Stimulated activated CD4-positive, alpha-beta T cell treated with anti-CD3 and anti-CD28 coated beads, Interleukin-1b, Interleukin-23, amount 100 ng/mL, for 24 hours (primary cell): ENCODE measurements at regions not wholly inside any gene's neighbourhood (a gene's known extent, or its start where the extent isn't known, plus 50 kb on each side); places are given as distances from the start of the nearest gene placed in this dataset.

Experiments
- DNase-seq, 4 experiments: peaks; one replicate each; pipeline ENCODE4 v3.0.0-alpha.2; 2020; ENCODE audit warnings: low read depth in 4 of 4, low spot score in 1 of 4

DNA sequence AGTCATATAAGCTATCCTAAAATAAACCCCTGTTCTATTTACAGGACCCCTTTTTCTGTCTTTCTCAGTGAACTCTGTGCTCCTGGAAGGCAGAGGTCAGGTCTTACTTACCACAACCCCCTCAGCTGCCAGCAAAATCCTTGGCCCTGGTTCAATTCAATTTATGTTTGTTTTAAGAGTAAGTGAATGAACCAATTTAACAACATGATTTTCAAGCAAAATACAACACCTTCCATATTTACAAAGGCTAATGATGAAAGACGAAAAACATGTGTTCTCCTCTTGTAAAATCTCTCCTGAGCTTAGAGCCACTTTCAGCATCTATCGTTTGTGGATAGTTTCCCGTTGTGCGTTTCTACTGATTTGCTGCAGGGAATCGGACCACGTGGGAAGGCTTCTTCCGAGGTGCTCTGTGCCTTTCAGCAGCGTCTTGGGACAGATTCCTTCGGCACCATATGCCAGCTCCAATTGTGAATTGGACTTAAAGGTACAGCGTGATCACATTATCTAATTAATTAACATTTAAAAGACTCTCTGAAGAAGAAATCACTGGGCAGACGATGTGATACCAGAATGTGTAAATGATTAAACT, 411.7 kb downstream of the IRS2 start:
- no peak for DNase-seq

DNA sequence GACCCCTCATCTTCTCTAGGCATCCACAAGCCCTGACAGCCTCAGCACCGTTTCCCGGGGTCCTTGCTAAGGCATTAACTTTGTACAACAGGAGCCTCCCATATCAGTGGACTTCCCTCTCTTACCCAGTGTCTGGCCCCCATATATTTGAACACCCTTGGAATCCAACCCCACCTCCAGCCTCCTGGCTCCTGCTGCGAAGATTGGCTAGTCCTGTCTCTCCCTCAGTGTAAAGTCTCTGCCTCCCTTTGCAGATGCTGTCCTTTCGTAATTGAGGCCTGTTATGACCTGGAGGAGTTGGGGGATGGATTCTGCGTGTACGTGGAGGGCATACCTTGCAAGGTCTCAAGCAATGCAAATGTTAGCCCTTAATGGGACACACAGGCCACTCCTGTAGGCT, 413.7 kb downstream of the IRS2 start:
- no peak for DNase-seq

DNA sequence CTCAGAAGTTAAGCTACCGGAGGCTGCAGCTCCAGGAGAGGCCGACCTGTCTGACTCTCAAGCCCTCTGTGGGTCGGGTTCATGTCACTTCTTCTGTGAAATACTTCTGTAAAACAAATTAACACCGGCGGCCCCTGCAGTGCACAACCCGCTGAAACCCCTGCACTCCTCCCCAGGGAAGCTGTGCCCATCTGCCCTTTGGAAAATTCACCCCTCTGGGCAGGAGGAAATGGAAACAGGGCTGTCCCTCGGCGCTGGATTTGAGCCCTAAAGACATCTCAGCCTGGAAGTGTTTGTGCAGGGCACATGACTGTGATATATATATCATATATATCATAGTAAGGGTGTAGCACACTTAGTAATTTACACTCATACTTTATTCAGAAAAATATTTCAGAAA, 415.3 kb downstream of the IRS2 start:
- DNase-seq = no peak

DNA sequence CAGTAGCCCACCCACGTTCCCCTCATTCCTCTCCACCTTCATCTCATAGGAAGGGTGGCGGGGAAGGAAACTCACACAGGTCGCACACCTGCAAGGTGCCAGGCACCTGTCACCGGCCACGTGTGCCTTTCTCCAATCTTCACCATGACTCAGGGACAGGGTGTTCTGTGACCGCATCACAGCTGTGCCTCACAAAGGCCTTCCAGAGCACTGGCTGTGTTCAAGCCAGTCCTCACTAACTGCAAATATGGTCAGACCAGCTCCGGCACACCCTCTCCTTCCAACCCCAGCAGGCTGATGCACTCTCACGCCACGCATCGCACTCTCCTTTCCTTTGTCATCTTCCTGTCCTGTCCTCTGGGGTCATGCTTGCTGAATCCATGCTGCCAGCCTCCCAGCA, 415.9 kb downstream of the IRS2 start:
- no peak for DNase-seq

DNA sequence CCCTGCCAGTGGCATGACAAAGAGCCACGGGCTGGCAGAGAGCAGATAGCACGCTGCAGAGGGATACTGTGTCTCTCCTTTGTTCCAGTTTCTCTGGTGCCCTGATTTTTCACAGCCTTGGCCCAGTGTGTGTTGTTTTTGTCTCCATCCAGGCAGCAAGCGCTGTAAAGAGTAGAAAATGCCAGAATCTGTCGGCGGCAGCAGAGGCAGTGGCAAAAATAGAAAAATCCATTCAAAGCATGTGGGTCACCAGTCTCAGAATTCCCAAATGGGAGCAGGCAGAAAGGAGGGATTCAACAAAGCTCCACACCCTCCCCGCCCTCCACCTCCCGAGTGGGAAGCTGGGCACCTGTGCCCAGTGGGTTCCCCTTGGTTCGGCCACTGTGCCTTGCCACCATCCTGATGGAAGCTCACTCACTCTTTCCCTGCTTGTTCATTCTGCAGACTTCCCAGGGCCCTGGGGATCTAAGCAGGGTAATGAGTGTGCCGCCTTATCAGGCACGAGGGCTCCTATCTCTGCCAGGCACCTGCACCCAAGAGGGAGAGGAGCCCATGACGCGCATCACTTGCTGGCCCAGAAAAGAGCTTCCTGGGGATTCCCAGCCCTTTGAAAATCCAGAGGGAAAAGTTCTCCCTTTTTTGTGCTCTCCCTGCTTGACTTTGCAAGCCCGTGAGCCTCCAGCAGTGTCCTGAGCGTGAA, 416.9 kb downstream of the IRS2 start:
- DNase-seq = no peak

DNA sequence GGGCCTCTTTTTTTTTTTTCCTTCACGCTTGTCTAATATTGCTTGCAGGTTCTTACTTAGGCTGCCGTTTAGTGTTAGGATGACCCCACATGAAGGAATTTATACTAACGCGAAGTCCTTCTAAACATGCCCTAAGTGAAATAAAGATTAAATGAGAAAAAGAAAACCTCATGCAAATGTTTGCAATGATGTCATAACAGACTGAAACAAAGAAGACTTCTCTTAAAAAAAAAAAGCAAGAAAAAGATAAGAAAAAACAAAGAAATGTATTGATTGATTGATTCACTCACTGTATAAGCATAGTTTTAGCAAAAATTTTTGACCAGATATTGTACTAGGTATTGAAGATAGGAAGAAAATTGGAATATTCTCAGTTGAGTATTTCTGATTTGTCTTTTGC, 418.2 kb downstream of the IRS2 start:
- no peak for DNase-seq

DNA sequence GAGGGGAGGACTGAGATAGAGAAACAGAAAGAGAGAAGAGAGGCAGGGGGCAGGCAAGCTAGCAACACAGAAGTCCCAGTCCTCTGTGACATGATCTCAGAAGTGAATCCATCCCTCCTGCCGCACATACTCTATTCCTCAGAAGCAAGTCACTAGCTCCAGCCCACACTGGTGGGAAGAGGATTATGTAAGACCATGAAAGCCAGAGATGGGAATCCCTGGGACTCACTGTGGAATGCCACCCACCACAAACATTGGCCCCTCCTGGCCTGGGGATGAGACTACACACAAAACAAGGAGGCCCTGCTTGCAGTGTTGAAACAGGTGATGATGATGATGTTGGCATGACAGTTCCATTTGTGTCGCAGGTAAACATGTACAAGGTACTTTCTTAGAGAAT, 419.9 kb downstream of the IRS2 start:
- no peak for DNase-seq

DNA sequence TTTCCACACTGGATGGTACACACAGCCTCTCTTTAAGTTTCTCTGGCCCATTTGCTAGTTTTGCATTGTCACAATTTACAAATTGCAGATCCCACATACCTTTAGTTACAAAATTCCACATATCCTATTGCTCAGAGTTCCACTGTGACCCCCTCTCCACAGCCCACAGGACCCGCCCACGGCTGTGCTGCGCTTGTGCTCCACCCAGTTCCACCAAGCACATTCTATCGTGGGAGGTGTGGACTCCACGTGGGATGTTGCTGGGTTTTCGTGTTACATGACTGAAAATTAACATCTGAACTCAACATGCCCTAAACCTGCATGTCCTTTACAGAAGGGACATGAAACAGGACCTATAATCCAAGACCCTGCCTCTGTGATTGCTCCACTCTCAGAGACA, 423.0 kb downstream of the IRS2 start:
- no peak for DNase-seq

DNA sequence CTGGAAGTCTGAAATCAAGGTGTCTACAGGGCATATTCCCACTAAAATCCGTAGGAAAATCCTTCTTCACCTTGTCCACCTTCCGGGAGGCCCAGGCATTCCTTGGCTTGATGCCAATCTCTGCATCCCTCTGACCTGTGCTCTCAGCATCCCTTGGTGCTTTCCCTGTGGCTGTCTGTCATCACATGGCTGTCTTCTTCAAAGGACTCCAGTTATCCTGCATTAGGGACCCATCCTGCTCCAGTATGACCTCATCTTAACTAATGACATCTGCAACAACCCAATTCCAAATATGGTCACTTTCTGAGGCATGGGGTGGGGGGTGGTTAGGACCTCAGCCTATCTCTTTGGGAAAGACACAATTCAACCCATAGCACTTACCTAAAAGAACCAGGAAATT, 423.8 kb downstream of the IRS2 start:
- DNase-seq = no peak

DNA sequence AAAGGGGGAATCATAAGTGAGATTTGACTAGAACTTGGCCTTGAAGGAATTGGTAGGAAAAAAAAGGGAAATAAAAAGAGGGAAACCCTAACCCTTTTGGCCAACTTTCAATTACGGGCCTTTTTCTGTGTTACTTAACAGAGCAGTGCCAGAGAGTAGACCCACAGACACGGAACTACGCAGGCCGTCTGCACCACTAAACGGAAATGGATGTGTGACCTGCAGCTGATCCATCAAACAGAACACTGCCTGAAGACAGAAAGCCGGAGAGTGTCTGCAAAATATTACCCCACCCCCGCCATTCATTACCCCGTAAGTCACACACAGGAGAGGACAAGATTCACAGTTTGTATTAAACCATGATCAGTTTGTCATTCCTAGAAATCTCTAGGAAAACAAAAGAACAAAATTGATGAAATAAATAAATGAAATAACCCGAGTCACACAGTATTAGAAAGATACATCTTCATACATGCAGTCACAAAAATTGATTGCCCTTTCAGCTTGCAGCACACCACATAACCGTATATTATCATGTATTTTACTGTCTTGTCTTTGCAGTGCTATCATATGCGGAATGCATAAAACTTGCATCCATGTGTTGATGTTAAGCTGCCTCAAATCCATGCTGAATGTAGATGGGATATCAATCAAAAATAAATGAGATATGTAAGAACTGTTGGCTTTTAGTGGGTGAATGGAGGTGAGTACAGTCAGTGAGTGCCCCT, 424.7 kb downstream of the IRS2 start:
- no peak for DNase-seq

DNA sequence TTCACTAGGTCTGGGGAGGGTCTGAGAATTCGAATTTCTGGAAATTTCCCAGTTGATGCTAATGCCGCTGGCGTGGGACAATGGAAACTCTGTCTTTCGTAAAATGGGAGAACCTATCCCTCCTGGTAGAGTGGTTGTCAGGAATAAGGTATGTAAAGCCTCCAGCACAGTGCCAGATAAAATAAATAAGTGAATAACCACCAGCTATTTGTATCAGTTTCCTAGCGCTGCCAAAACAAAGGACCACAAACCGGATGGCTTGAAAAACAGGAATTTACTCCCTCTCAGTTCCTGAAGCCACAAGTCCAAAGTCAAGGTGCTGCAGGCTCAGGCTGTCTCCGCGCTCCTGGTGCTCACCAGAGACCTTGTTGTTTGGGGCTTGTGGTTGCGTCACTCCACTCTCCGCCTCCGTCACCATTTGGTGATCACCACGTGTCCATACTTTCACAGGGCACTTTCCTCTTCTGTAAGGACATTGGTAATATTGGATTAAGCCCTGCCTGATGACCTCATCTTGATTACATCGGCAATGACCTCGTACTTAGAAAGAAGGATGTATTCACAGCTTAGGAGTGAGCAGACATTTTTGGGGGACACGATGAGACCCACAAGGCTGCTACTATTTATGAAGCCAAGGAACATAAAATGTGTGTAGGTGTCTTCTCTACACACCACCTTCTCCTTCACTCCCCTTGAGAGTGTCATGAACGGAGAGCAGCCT, 428.5 kb downstream of the IRS2 start:
- no peak for DNase-seq

DNA sequence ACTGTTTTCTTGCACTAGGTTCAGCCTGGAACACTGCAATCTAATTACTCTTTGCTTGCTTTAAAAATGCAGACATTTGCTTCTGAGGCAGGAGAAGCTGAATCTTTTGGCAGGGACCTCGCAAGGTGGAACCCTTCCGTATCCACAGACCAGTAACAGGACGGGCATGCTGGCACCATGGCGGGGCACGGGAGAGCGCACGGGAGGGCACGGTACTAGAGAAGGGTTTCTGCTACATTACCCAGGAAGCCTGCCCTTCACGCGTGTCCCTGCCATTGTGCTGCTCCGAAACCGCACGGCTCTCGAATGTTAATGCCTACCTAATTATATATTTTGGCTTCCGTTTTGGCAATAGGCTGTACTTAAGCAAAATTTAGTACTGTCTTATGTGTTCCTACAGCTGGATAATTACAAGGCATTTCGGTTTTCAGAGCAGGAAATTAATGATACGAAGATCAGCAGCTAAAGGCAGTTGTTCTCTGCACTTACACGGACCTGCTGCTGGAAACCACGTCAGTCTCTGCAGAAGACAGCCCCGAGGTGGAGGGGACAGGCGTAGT, 430.4 kb downstream of the IRS2 start:
- no peak for DNase-seq

DNA sequence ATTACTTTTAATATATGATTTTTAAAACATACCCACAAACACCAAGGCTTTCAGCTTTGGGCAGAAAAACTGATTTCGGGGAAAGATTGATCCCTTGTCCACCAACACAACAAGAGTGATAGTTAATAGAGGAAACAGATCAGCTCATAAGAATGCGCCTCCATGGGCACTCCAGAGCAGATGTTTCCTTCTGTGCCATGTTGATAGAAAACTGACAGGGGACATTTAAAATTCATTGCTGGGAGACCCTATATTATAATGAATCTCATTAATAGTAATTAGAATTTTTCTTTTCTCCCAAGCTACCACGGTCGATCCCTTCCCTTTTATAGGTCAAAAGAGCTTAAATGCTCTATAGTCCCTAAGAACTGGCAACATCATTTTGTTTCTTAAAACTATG, 431.2 kb downstream of the IRS2 start:
- no peak for DNase-seq

DNA sequence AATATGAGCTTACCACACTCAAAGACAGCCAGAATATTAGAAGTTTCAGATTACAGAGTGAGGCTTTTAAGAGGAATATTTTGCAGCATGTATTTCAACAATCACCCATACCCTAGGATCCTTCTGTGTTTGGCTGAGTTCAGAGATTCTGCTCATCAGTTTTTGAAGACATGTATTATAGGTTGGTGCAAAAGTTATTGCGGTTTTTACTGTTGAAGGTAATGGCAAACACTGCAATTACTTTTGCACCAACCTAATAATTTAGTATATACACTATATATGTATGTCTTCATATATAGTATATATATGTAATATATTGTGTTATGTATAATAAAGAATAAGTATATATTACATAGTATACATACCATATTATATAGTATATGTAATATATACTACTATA, 435.1 kb downstream of the IRS2 start:
- DNase-seq = no peak

DNA sequence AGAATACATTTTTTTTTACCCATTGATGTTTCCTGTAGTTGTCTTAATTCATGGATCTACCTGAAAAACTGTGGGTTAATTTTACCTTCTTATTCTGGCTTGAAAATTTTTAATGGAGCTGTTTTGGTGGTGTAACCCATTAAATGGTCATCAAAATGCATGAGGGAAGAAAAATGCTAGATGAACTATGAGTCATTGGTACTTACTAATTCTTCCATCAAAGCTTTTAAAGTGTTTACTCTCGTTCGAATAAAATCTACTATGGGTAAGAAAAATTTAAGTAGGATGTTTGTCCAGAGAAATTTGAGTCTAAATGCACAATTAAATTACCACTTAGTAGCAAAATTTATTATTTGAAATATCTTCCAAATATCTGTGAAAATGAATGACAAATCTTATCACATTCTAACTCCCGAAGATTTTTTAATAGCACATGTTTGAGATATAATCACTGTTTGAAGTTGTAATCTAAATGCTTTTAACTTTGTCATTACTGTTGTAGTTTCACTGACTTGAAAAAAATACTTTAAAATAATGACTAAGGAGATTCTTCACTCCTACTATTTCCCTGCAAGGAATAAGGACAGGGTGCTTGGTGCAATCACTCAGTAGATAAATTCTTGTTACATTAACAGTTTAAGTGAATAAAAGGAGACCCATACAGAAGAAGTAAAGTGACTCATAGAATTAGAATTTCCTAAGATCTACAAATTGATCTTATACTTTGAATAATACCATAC, 437.7 kb downstream of the IRS2 start:
- DNase-seq = no peak

DNA sequence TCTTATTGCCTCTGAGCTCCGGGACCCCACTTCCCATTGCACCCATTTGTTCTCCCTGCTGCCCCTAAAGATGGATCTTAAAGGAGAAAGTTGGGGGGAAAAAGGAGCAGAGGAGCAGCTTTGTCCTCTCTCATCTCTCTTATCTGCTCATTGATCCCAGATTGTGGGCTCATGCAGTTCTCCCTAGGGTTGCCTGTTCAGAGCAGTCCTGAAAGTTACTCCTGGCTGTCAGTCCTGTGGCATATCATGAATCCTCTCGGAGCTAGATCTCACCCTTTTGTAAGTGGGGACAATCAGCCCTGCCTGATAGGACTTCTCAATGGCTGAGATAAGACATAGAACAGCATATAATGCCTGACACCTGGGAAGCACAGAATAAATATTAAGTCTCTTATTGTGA, 440.3 kb downstream of the IRS2 start:
- no peak for DNase-seq

DNA sequence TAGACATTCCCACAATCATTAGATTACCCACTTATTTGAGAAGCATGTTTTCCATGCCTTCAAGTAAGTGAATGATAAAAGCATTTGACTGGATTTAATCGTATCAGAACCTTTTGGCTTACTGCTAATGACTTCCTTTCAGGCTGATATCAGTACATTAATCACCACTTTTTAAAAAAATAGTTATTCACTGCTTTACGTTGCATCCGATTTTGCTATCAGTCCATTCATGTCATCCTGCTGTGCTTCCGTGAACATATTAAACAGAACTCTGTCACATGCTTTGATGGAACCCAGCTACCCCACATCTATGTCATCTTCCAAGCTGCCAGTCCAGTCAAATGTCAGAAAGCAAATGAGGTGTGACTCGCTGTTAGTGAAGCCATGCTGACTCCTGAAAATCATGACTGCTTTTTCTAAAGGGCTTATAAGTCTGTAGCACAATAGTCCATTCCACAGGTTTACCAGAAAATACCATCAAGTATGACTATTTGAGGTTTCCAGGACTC, 440.9 kb downstream of the IRS2 start:
- no peak for DNase-seq

DNA sequence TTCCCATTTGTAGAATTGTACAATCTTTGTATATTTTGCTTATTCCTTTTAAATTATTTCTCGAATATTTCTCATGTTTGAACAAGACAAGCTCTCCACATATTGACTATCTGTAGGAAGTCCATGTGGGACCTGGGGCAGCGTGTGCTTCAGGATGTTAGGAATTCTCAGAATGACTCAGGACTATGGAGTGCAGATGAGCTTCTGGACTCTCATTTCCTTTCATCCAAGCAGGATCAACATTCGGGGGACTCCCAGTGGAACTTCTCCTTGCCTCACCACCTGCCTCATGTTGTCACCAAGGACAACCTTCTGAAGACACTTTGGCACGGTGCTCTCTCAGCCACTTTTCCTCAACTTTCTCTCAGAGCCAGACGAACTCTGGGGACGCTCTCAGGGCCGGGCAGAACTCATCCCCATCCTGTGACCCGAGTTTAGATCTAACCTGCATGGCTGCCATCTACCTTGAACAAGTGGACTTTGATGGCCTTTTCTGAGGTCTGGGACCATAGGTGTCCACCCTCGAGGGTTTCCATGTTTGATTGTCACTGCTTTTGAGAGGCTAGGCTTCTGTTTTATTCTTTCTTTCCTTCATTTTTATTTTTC, 441.7 kb downstream of the IRS2 start:
- no peak for DNase-seq

DNA sequence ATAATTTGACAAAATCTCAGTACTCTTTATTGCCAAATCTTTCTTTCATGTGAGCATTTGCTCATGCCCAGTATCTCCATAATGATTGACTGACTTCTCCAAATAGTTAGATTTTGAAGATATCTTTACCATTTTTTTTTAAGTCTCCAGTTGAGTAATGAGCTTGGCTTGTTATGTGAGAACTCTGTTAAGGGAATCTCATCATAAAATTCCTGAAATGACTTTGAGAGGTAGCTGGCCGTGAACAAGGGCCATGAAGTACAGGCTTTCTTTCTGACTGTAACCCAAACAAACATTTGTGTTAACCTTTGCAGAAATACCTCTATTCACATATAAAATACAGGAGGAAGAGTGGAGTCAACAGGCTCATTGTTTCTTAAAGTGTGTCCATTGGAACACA, 449.7 kb downstream of the IRS2 start:
- DNase-seq = no peak

DNA sequence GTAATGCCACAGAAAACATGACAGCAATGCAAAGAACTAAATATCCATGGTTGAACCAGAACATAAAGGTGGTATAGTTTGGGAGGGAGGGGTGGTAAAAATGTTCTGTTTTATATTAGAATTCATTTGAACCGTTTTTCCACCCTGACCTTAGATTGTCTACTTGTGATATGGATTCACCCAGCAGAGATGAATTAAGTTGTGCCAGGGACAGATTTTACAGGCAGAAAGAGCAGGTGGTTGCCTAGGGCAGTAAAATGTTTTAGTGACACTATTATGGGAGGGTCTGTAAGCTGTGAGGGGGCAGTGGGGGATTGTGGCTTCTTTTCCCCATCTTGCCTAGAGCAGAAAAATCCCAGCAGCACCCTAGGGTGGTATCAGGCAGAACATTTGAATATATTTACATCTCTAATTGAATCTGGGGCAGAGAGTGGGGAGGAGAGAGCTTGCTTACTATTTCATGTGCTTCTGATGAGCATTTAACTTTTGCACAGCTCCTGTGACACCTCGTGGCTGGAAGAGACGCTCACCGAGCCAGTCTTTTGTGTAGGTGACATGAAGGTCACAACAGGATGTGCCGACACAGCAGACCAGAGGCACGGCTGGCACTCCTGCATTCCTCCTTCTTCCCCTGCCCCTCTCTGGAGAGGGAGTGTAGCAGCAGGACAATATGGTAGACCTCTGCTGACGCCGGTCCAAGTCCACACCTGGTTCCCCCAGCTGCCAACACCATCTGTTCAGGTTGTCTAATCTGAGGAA, 452.3 kb downstream of the IRS2 start:
- no peak for DNase-seq
